ENCODE measurements at regions not wholly inside any gene's neighbourhood (a gene's known extent, or its start where the extent isn't known, plus 50 kb on each side); places are given as distances from the start of the nearest gene placed in this dataset.

DNA sequence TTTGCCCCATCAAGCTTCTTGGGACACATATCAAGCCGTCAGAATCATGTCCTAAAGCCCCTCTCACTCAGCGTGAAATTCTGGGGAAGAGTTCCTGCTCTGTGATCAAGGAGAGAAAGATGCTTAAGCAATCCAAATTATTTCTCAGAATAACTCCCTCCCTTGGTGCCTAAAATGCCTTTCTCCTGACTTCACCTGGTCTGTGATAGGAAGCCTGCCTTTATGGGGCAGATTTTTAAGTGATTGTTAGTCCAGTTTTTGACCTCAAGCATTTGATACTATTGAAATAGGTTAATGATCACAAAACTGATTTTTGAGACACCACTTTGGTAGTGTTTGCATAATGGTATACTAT lies 76.4 kb upstream of the MAGI2 start:
- TF ChIP-seq PBX3 (IDR thresholded peaks at IDR 0.05; ENCODE audit: insufficient replicate concordance, low read depth, low read length) (no peak), EP300 (IDR thresholded peaks at IDR 0.05; ENCODE audit: borderline replicate concordance in 1 of 2, control insufficient read depth in 1 of 2, low read depth in 2 of 2, low read length in 2 of 2) (no peak), ZBED1 (IDR thresholded peaks at IDR 0.05; ENCODE audit: borderline replicate concordance) (no peak), CEBPZ (IDR thresholded peaks at IDR 0.05; ENCODE audit: low read depth, low read length) (no peak), SMC3 (IDR thresholded peaks at IDR 0.05; ENCODE audit: borderline replicate concordance, low read length) (no peak), ZZZ3 (IDR thresholded peaks at IDR 0.05; ENCODE audit: control insufficient read depth, insufficient read length, low read depth) (no peak), CREB1 (IDR thresholded peaks at IDR 0.05; ENCODE audit: low read depth) (no peak), CEBPB (IDR thresholded peaks at IDR 0.05; ENCODE audit: borderline replicate concordance in 1 of 2, low read depth in 2 of 2, low read length in 2 of 2) (no peak), TARDBP (IDR thresholded peaks at IDR 0.05; ENCODE audit: borderline replicate concordance) (no peak)
- TF ChIP-seq, protein P1, sequence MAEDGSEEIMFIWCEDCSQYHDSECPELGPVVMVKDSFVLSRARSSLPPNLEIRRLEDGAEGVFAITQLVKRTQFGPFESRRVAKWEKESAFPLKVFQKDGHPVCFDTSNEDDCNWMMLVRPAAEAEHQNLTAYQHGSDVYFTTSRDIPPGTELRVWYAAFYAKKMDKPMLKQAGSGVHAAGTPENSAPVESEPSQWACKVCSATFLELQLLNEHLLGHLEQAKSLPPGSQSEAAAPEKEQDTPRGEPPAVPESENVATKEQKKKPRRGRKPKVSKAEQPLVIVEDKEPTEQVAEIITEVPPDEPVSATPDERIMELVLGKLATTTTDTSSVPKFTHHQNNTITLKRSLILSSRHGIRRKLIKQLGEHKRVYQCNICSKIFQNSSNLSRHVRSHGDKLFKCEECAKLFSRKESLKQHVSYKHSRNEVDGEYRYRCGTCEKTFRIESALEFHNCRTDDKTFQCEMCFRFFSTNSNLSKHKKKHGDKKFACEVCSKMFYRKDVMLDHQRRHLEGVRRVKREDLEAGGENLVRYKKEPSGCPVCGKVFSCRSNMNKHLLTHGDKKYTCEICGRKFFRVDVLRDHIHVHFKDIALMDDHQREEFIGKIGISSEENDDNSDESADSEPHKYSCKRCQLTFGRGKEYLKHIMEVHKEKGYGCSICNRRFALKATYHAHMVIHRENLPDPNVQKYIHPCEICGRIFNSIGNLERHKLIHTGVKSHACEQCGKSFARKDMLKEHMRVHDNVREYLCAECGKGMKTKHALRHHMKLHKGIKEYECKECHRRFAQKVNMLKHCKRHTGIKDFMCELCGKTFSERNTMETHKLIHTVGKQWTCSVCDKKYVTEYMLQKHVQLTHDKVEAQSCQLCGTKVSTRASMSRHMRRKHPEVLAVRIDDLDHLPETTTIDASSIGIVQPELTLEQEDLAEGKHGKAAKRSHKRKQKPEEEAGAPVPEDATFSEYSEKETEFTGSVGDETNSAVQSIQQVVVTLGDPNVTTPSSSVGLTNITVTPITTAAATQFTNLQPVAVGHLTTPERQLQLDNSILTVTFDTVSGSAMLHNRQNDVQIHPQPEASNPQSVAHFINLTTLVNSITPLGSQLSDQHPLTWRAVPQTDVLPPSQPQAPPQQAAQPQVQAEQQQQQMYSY (CRISPR knock-in tag; IDR thresholded peaks at IDR 0.05), result no peak
- TF ChIP-seq, protein P2, sequence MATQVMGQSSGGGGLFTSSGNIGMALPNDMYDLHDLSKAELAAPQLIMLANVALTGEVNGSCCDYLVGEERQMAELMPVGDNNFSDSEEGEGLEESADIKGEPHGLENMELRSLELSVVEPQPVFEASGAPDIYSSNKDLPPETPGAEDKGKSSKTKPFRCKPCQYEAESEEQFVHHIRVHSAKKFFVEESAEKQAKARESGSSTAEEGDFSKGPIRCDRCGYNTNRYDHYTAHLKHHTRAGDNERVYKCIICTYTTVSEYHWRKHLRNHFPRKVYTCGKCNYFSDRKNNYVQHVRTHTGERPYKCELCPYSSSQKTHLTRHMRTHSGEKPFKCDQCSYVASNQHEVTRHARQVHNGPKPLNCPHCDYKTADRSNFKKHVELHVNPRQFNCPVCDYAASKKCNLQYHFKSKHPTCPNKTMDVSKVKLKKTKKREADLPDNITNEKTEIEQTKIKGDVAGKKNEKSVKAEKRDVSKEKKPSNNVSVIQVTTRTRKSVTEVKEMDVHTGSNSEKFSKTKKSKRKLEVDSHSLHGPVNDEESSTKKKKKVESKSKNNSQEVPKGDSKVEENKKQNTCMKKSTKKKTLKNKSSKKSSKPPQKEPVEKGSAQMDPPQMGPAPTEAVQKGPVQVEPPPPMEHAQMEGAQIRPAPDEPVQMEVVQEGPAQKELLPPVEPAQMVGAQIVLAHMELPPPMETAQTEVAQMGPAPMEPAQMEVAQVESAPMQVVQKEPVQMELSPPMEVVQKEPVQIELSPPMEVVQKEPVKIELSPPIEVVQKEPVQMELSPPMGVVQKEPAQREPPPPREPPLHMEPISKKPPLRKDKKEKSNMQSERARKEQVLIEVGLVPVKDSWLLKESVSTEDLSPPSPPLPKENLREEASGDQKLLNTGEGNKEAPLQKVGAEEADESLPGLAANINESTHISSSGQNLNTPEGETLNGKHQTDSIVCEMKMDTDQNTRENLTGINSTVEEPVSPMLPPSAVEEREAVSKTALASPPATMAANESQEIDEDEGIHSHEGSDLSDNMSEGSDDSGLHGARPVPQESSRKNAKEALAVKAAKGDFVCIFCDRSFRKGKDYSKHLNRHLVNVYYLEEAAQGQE (IDR thresholded peaks at IDR 0.05; ENCODE audit: low read depth, low read length), result no peak
- TF ChIP-seq, protein P3, sequence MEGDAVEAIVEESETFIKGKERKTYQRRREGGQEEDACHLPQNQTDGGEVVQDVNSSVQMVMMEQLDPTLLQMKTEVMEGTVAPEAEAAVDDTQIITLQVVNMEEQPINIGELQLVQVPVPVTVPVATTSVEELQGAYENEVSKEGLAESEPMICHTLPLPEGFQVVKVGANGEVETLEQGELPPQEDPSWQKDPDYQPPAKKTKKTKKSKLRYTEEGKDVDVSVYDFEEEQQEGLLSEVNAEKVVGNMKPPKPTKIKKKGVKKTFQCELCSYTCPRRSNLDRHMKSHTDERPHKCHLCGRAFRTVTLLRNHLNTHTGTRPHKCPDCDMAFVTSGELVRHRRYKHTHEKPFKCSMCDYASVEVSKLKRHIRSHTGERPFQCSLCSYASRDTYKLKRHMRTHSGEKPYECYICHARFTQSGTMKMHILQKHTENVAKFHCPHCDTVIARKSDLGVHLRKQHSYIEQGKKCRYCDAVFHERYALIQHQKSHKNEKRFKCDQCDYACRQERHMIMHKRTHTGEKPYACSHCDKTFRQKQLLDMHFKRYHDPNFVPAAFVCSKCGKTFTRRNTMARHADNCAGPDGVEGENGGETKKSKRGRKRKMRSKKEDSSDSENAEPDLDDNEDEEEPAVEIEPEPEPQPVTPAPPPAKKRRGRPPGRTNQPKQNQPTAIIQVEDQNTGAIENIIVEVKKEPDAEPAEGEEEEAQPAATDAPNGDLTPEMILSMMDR (IDR thresholded peaks at IDR 0.05 in 2 of 3, conservative IDR thresholded peaks at IDR 0.05 in 1 of 3; ENCODE audit: control insufficient read depth in 2 of 3, extremely low read depth in 1 of 3, insufficient read depth in 1 of 3, low read depth in 3 of 3, low read length in 3 of 3), result no peak
